WTC11 (cell line): ENCODE measurements at regions not wholly inside any gene's neighbourhood (a gene's known extent, or its start where the extent isn't known, plus 50 kb on each side); places are given as distances from the start of the nearest gene placed in this dataset.
A peak's percentile ranks its signal among the peaks of the same experiment; 100 is the strongest.
"Not testable (repeated sequence)": the region's sequence is repeated elsewhere in the genome, so short reads cannot be mapped to it uniquely, and the experiment has no call there.

Source experiments
- ATAC-seq: fragments of 200-7000 bp; cut with Tn5 transposase; 2 replicates; pipeline ENCODE4 v1.10.0; 2021; ENCODE audit warnings: mild to moderate bottlenecking, moderate library complexity
- CTCF ChIA-PET: fragments of 300-600 bp; sonication (Branson Sonifier 250); formaldehyde crosslinking; loops from one replicate; lab custom pipeline; 2021; ENCODE audit warnings: antibody characterized with exemption; lab: Charles Lee
- POLR2A ChIA-PET: fragments of 350-600 bp; sonication (Branson Sonifier 250); formaldehyde crosslinking; loops from one replicate; lab custom pipeline; 2021; ENCODE audit warnings: antibody characterized with exemption; lab: Charles Lee
- DNase-seq: peaks from one replicate; pipeline ENCODE4 v3.0.0; 2021; ENCODE audit warnings: low spot score
- H3K27ac Mint-ChIP-seq: 2 replicates; pipeline ENCODE4 v1.8.0; 2021; ENCODE audit warnings: mixed read lengths
- H3K27me3 Mint-ChIP-seq: 2 replicates; pipeline ENCODE4 v1.8.0; 2021; ENCODE audit warnings: low read depth, mild to moderate bottlenecking, moderate library complexity, mixed read lengths
- H3K36me3 Mint-ChIP-seq: 2 replicates; pipeline ENCODE4 v1.8.0; 2021; ENCODE audit warnings: mixed read lengths
- H3K4me1 Mint-ChIP-seq: 2 replicates; pipeline ENCODE4 v1.8.0; 2022; ENCODE audit warnings: mixed read lengths
- H3K4me3 Mint-ChIP-seq: 2 replicates; pipeline ENCODE4 v1.8.0; 2021; ENCODE audit warnings: mild to moderate bottlenecking, moderate library complexity, mixed read lengths
- H3K9me3 Mint-ChIP-seq: 2 replicates; pipeline ENCODE4 v1.8.0; 2021; ENCODE audit warnings: mixed read lengths
- CREB1 ChIP-seq: sonication (generic); formaldehyde crosslinking; IDR thresholded peaks from 2 replicates; pipeline ENCODE4 v1.8.0; 2023; ENCODE audit warnings: mild to moderate bottlenecking, missing genetic modification reagents
- ELF4 ChIP-seq: sonication (generic); formaldehyde crosslinking; IDR thresholded peaks from 2 replicates; pipeline ENCODE4 v1.8.1; 2022; ENCODE audit warnings: low read depth, mild to moderate bottlenecking, moderate library complexity, missing genetic modification reagents
- EMX1 ChIP-seq: fragments of 250-450 bp; sonication (Bioruptor Pico); IDR thresholded peaks from 2 replicates; pipeline ENCODE4 v1.8.0; 2021; ENCODE audit warnings: mild to moderate bottlenecking
- ESRRA ChIP-seq: sonication (generic); formaldehyde crosslinking; IDR thresholded peaks from 2 replicates; pipeline ENCODE4 v1.8.1; 2022; ENCODE audit warnings: mild to moderate bottlenecking, missing genetic modification reagents, borderline replicate concordance
- FOXP1 ChIP-seq: sonication (generic); formaldehyde crosslinking; IDR thresholded peaks from 2 replicates; pipeline ENCODE4 v1.8.0; 2022; ENCODE audit warnings: missing genetic modification reagents, mild to moderate bottlenecking, moderate library complexity, borderline replicate concordance
- IRF2 ChIP-seq: sonication (generic); formaldehyde crosslinking; IDR thresholded peaks from 2 replicates; pipeline ENCODE4 v1.8.0; 2022; ENCODE audit warnings: low read depth, missing genetic modification reagents, borderline replicate concordance
- JAZF1 ChIP-seq: fragments of 250-450 bp; sonication (Bioruptor Pico); IDR thresholded peaks from 2 replicates; pipeline ENCODE4 v1.9.0; 2021; ENCODE audit warnings: moderate library complexity, mild to moderate bottlenecking, inconsistent platforms
- KAT7 ChIP-seq: sonication (generic); formaldehyde crosslinking; IDR thresholded peaks from 2 replicates; pipeline ENCODE4 v1.8.1; 2023; ENCODE audit warnings: missing genetic modification reagents, mild to moderate bottlenecking, borderline replicate concordance
- MYBL2 ChIP-seq: sonication (generic); formaldehyde crosslinking; IDR thresholded peaks from 2 replicates; pipeline ENCODE4 v1.8.1; 2023; ENCODE audit warnings: mild to moderate bottlenecking, moderate library complexity, missing genetic modification reagents
- SOX15 ChIP-seq: fragments of 250-450 bp; sonication (Bioruptor Pico); IDR thresholded peaks from 2 replicates; pipeline ENCODE4 v1.9.0; 2021; ENCODE audit warnings: mild to moderate bottlenecking
- TEAD1 ChIP-seq: sonication (generic); formaldehyde crosslinking; IDR thresholded peaks from 2 replicates; pipeline ENCODE4 v1.8.0; 2022; ENCODE audit warnings: mild to moderate bottlenecking, missing genetic modification reagents
- TEAD4 ChIP-seq: sonication (generic); formaldehyde crosslinking; IDR thresholded peaks from 2 replicates; pipeline ENCODE4 v1.8.0; 2022; ENCODE audit warnings: mild to moderate bottlenecking, missing genetic modification reagents
- TP53 ChIP-seq: sonication (generic); formaldehyde crosslinking; IDR thresholded peaks from 2 replicates; pipeline ENCODE4 v1.8.1; 2023; ENCODE audit warnings: mild to moderate bottlenecking, missing genetic modification reagents
- ZNF416 ChIP-seq: fragments of 250-450 bp; sonication (Bioruptor Pico); IDR thresholded peaks from 2 replicates; pipeline ENCODE4 v1.9.0; 2021; ENCODE audit warnings: mild to moderate bottlenecking, inconsistent platforms
- TF ChIP-seq, protein P1 (sequence below): sonication (generic); formaldehyde crosslinking; IDR thresholded peaks from 2 replicates; pipeline ENCODE4 v1.8.1; 2022; ENCODE audit warnings: mild to moderate bottlenecking, missing genetic modification reagents, moderate library complexity, borderline replicate concordance
- TF ChIP-seq, protein P2 (sequence below): fragments of 250-450 bp; sonication (Bioruptor Pico); IDR thresholded peaks from 2 replicates; pipeline ENCODE4 v2.1.2; 2022; ENCODE audit warnings: mild to moderate bottlenecking, moderate library complexity
- TF ChIP-seq, protein P3 (sequence below): sonication (generic); formaldehyde crosslinking; IDR thresholded peaks from 2 replicates; pipeline ENCODE4 v1.8.0; 2022; ENCODE audit warnings: mild to moderate bottlenecking, missing genetic modification reagents
- TF ChIP-seq, protein P4 (sequence below): fragments of 250-450 bp; sonication (Bioruptor Pico); conservative IDR thresholded peaks from 2 replicates; pipeline ENCODE4 v1.9.0; 2021; ENCODE audit warnings: mild to moderate bottlenecking
- TF ChIP-seq, protein P5 (sequence below): sonication (generic); formaldehyde crosslinking; conservative IDR thresholded peaks from 2 replicates; pipeline ENCODE4 v1.8.1; 2023; ENCODE audit warnings: mild to moderate bottlenecking, low read depth, missing genetic modification reagents, moderate library complexity

DNA sequence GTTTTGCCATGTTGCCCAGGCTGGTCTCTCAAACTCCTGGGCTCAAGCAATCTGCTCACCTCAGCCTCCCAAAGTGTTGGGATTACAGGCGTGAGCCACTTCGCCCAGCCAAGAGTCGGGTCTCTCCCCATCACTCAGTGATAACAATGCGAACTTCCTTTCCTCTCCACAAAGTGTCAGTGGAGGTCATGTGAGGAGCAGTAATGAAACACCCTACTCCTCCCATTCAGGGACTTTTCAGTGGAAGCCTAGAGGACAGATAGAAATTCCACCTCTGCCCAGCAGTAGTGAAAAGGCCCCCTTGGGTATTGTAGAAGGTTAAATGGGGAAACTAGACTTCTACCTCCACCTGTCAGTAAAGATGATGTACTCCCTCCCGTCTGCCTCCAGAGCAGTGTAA lies 141.9 kb upstream of the STK26 start:
- POLR2A ChIA-PET: no interaction called here
- H3K4me1 Mint-ChIP-seq: 0 out of 2 replicates have a peak, but pooled peaks cover under 1% of the 10 kb centered on the region
- TF ChIP-seq MYBL2 (CRISPR knock-in tag): no peak
- no peak for TF ChIP-seq FOXP1 (CRISPR knock-in tag)
- TF ChIP-seq KAT7 (CRISPR knock-in tag): no peak
- no peak for TF ChIP-seq TEAD4
- TF ChIP-seq ELF4 (CRISPR knock-in tag): no peak
- no peak for TF ChIP-seq JAZF1 (CRISPR knock-in tag)
- no peak for TF ChIP-seq EMX1 (CRISPR knock-in tag)
- TF ChIP-seq TEAD1 (CRISPR knock-in tag): no peak
- TF ChIP-seq, protein P1, sequence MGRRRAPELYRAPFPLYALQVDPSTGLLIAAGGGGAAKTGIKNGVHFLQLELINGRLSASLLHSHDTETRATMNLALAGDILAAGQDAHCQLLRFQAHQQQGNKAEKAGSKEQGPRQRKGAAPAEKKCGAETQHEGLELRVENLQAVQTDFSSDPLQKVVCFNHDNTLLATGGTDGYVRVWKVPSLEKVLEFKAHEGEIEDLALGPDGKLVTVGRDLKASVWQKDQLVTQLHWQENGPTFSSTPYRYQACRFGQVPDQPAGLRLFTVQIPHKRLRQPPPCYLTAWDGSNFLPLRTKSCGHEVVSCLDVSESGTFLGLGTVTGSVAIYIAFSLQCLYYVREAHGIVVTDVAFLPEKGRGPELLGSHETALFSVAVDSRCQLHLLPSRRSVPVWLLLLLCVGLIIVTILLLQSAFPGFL (CRISPR knock-in tag): no peak
- TF ChIP-seq CREB1: no peak
- TF ChIP-seq, all 79 proteins: peak for 0
- DNase-seq: no peak
- Mint-ChIP-seq H3K27ac (no peak overlapping the region), H3K27me3 (no peaks in the 10 kb centered on the region; the same call in 1 of the 2 replicates), H3K36me3 (no peaks in the 10 kb centered on the region), H3K9me3 (no peaks in the 10 kb centered on the region), H3K4me3 (no peak overlapping the region)
- CTCF ChIA-PET: no interaction called here
- ATAC-seq: peak; percentile 68

DNA sequence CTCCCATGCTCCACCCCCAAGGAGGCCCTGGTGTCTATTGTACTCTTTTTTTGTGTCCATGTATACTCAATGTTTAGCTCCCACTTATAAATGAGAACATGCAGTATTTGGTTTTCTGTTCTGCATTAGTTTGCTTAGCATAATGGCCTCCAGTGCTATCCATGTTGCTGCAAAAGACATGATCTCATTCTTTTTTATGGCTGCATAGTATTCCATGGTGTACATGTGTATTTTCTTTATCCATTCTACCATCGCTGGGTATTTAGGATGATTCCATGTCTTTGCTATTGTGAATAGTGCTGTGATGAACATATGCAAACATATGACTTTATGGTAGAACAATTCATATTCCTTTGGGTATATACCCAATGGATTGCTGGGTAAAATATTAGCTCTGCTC lies 138.1 kb upstream of the STK26 start:
- H3K9me3 Mint-ChIP-seq, ATAC-seq, H3K4me3 Mint-ChIP-seq, DNase-seq, H3K27me3 Mint-ChIP-seq, CTCF ChIA-PET, H3K27ac Mint-ChIP-seq, H3K36me3 Mint-ChIP-seq, POLR2A ChIA-PET: not testable (repeated sequence)
- peaks cover 14% of the 10 kb centered on the region for H3K4me1 Mint-ChIP-seq

DNA sequence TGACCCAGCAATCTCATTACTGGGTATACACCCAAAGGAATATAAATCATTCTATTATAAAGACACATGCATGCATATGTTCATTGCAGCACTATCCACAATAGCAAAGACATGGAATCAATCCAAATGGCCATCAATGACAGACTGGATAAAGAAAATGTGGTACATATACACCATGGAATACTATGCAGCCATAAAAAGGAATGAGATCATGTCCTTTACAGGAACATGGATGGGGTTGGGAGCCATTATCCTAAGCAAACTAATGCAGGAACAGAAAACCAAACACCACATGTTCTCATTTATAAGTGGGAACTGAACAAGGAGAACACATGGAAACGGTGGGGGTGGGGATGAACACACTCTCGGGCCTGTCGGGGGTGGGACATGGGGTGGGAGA lies 129.2 kb upstream of the STK26 start:
- DNase-seq, H3K36me3 Mint-ChIP-seq, H3K4me3 Mint-ChIP-seq, H3K27ac Mint-ChIP-seq, POLR2A ChIA-PET, ATAC-seq, CTCF ChIA-PET, H3K4me1 Mint-ChIP-seq, H3K27me3 Mint-ChIP-seq, H3K9me3 Mint-ChIP-seq: not testable (repeated sequence)

DNA sequence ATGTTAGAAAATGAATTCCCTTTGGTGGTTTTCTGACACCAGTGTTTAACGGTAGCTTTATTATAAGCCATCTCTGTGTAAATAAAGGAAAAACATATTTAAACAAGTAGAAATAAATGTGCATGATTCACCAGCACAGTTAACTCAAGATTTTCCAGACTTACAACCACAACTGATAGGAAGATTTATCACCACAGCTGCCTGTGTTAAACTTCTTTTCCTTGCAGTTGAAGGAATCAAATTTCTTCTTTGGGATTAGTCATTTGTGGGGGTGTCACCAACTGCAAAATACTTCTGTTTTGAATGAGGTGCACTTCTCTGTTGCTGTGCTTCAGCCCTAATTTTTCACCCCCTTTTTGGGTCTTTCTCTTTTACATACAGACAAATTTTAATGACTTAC lies 128.1 kb upstream of the STK26 start:
- no peaks in the 10 kb centered on the region for H3K9me3 Mint-ChIP-seq
- CTCF ChIA-PET: no interaction called here
- no peak overlapping the region for H3K27ac Mint-ChIP-seq
- no peaks in the 10 kb centered on the region for H3K27me3 Mint-ChIP-seq
- TF ChIP-seq ZNF416 (CRISPR knock-in tag): no peak
- no peak for TF ChIP-seq ESRRA (CRISPR knock-in tag)
- TF ChIP-seq, protein P2, sequence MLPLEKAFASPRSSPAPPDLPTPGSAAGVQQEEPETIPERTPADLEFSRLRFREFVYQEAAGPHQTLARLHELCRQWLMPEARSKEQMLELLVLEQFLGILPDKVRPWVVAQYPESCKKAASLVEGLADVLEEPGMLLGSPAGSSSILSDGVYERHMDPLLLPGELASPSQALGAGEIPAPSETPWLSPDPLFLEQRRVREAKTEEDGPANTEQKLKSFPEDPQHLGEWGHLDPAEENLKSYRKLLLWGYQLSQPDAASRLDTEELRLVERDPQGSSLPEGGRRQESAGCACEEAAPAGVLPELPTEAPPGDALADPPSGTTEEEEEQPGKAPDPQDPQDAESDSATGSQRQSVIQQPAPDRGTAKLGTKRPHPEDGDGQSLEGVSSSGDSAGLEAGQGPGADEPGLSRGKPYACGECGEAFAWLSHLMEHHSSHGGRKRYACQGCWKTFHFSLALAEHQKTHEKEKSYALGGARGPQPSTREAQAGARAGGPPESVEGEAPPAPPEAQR: no peak
- TF ChIP-seq TP53 (CRISPR knock-in tag): no peak
- no peak for TF ChIP-seq JAZF1 (CRISPR knock-in tag)
- no peak for TF ChIP-seq SOX15 (CRISPR knock-in tag)
- TF ChIP-seq, protein P3, sequence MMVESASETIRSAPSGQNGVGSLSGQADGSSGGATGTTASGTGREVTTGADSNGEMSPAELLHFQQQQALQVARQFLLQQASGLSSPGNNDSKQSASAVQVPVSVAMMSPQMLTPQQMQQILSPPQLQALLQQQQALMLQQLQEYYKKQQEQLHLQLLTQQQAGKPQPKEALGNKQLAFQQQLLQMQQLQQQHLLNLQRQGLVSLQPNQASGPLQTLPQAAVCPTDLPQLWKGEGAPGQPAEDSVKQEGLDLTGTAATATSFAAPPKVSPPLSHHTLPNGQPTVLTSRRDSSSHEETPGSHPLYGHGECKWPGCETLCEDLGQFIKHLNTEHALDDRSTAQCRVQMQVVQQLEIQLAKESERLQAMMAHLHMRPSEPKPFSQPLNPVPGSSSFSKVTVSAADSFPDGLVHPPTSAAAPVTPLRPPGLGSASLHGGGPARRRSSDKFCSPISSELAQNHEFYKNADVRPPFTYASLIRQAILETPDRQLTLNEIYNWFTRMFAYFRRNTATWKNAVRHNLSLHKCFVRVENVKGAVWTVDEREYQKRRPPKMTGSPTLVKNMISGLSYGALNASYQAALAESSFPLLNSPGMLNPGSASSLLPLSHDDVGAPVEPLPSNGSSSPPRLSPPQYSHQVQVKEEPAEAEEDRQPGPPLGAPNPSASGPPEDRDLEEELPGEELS (CRISPR knock-in tag): no peak
- TF ChIP-seq, protein P4, sequence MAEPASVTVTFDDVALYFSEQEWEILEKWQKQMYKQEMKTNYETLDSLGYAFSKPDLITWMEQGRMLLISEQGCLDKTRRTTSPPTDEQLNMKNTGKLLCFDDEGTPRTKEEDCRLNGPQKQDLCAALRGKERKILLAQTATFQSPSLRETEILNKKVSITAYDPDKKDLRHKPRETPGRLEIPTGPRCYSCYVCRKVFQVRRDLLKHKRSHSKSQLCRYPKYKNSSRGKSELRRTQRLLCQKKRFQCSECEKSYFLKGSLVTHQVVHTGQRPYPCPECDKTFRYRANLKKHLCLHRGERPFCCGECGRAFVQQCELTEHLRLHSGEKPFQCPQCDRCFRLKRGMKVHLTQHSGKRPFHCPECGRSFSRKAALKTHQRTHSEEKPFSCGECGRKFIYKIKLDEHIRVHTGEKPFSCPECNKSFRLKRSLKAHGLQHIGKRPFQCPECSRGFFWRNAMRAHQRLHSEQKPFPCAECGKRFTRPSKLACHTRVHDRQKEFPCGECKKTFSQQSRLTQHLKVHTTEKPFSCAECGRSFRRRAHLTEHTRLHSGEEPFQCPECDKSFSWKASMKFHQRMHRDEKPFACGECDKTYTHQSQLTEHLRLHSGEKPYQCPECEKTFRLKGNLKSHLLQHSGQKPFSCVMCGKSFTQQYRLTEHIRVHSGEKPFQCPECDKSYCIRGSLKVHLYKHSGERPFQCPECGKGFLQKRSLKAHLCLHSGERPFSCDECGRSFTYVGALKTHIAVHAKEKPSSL (CRISPR knock-in tag): no peak
- TF ChIP-seq IRF2 (CRISPR knock-in tag): no peak
- TF ChIP-seq, protein P5, sequence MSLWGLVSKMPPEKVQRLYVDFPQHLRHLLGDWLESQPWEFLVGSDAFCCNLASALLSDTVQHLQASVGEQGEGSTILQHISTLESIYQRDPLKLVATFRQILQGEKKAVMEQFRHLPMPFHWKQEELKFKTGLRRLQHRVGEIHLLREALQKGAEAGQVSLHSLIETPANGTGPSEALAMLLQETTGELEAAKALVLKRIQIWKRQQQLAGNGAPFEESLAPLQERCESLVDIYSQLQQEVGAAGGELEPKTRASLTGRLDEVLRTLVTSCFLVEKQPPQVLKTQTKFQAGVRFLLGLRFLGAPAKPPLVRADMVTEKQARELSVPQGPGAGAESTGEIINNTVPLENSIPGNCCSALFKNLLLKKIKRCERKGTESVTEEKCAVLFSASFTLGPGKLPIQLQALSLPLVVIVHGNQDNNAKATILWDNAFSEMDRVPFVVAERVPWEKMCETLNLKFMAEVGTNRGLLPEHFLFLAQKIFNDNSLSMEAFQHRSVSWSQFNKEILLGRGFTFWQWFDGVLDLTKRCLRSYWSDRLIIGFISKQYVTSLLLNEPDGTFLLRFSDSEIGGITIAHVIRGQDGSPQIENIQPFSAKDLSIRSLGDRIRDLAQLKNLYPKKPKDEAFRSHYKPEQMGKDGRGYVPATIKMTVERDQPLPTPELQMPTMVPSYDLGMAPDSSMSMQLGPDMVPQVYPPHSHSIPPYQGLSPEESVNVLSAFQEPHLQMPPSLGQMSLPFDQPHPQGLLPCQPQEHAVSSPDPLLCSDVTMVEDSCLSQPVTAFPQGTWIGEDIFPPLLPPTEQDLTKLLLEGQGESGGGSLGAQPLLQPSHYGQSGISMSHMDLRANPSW (CRISPR knock-in tag): no peak
- H3K4me1 Mint-ChIP-seq: no peaks in the 10 kb centered on the region
- POLR2A ChIA-PET: no interaction called here
- ATAC-seq (no peak), DNase-seq (no peak)
- no peaks in the 10 kb centered on the region for H3K36me3 Mint-ChIP-seq
- no peak overlapping the region for H3K4me3 Mint-ChIP-seq
